H9 (cell line): ENCODE measurements at regions not wholly inside any gene's neighbourhood (a gene's known extent, or its start where the extent isn't known, plus 50 kb on each side); places are given as distances from the start of the nearest gene placed in this dataset.

Source experiments
- DNase-seq: peaks from one replicate; pipeline ENCODE4 v3.0.0-alpha.2; 2017
- H2AFZ ChIP-seq: one replicate; pipeline ENCODE4 v1.6.1; 2013; ENCODE audit warnings: mild to moderate bottlenecking, low read length, control low read depth, moderate library complexity
- H2AK5ac ChIP-seq: 2 replicates; pipeline ENCODE4 v1.6.1; 2013; ENCODE audit warnings: low read length, control low read depth, mixed read lengths; ENCODE audit not compliant: insufficient read length
- H2BK120ac ChIP-seq: one replicate; pipeline ENCODE4 v1.6.1; 2013; ENCODE audit warnings: low read depth, mild to moderate bottlenecking, low read length, control low read depth, inconsistent platforms; ENCODE audit not compliant: poor library complexity, severe bottlenecking
- H2BK12ac ChIP-seq: 2 replicates; pipeline ENCODE4 v1.6.1; 2013; ENCODE audit warnings: low read length, control low read depth, mixed read lengths, low read depth; ENCODE audit not compliant: insufficient read length
- H2BK15ac ChIP-seq: 2 replicates; pipeline ENCODE4 v1.6.1; 2013; ENCODE audit warnings: low read depth, low read length, control low read depth
- H2BK20ac ChIP-seq: one replicate; pipeline ENCODE4 v1.6.1; 2013; ENCODE audit warnings: low read depth, mild to moderate bottlenecking, low read length, control low read depth, inconsistent platforms; ENCODE audit not compliant: poor library complexity, severe bottlenecking
- H2BK5ac ChIP-seq: 2 replicates; pipeline ENCODE4 v1.6.1; 2013; ENCODE audit warnings: low read length, control low read depth, mixed read lengths; ENCODE audit not compliant: insufficient read length
- H3K14ac ChIP-seq: 2 replicates; pipeline ENCODE4 v1.6.1; 2013; ENCODE audit warnings: low read length, control low read depth; ENCODE audit not compliant: insufficient read depth
- H3K18ac ChIP-seq: 2 replicates; pipeline ENCODE4 v1.6.1; 2013; ENCODE audit warnings: low read depth, mild to moderate bottlenecking, mixed read lengths, low read length, control low read depth; ENCODE audit not compliant: insufficient read length
- H3K23ac ChIP-seq: 2 replicates; pipeline ENCODE4 v1.6.1; 2013; ENCODE audit warnings: low read length, control low read depth, mixed read lengths, low read depth; ENCODE audit not compliant: insufficient read length
- H3K23me2 ChIP-seq: 2 replicates; pipeline ENCODE4 v1.6.1; 2013; ENCODE audit warnings: low read depth, mild to moderate bottlenecking, mixed read lengths, low read length, control low read depth; ENCODE audit not compliant: insufficient read length, poor library complexity, severe bottlenecking
- H3K27ac ChIP-seq: 2 replicates; pipeline ENCODE4 v1.5.1; 2013; ENCODE audit warnings: low read length, control low read depth, mixed read lengths, low read depth; ENCODE audit not compliant: insufficient read length
- H3K27me3 ChIP-seq: 2 replicates; pipeline ENCODE4 v1.6.1; 2013; ENCODE audit warnings: low read length, control low read depth, inconsistent platforms; ENCODE audit not compliant: insufficient read depth
- H3K4ac ChIP-seq: 2 replicates; pipeline ENCODE4 v1.6.1; 2013; ENCODE audit warnings: low read depth, mild to moderate bottlenecking, control low read depth, inconsistent platforms, low read length, moderate library complexity
- H3K4me1 ChIP-seq: 2 replicates; pipeline ENCODE4 v1.6.1; 2013; ENCODE audit warnings: low read length, control low read depth, inconsistent platforms; ENCODE audit not compliant: insufficient read depth
- H3K4me2 ChIP-seq: 2 replicates; pipeline ENCODE4 v1.6.1; 2013; ENCODE audit warnings: low read length, control low read depth, mixed read lengths; ENCODE audit not compliant: insufficient read length, insufficient read depth
- H3K56ac ChIP-seq: 2 replicates; pipeline ENCODE4 v1.6.1; 2013; ENCODE audit warnings: low read depth, mild to moderate bottlenecking, mixed read lengths, low read length, control low read depth; ENCODE audit not compliant: insufficient read length
- H3K79me1 ChIP-seq: 2 replicates; pipeline ENCODE4 v1.6.1; 2013; ENCODE audit warnings: low read depth, mild to moderate bottlenecking, moderate library complexity, low read length, control low read depth, inconsistent platforms; ENCODE audit not compliant: insufficient read depth, poor library complexity, severe bottlenecking
- H3K79me2 ChIP-seq: 2 replicates; pipeline ENCODE4 v1.6.1; 2013; ENCODE audit warnings: low read length, control low read depth, inconsistent platforms; ENCODE audit not compliant: insufficient read depth
- H3K9ac ChIP-seq: 2 replicates; pipeline ENCODE4 v1.6.1; 2013; ENCODE audit warnings: low read length, control low read depth, mixed read lengths; ENCODE audit not compliant: insufficient read length; ENCODE audit errors: extremely low read depth
- H3K9me3 ChIP-seq: one replicate; pipeline ENCODE4 v1.6.1; 2013; ENCODE audit warnings: low read depth, low read length, inconsistent platforms; ENCODE audit not compliant: control insufficient read depth
- H3T11ph ChIP-seq: one replicate; pipeline ENCODE4 v1.6.1; 2013; ENCODE audit warnings: mild to moderate bottlenecking, low read length, control low read depth, inconsistent platforms
- H4K20me1 ChIP-seq: one replicate; pipeline ENCODE4 v1.6.1; 2013; ENCODE audit not compliant: control insufficient read depth, insufficient read length, insufficient read depth
- H4K5ac ChIP-seq: 2 replicates; pipeline ENCODE4 v1.6.1; 2013; ENCODE audit warnings: low read depth, mild to moderate bottlenecking, mixed read lengths, low read length, control low read depth; ENCODE audit not compliant: insufficient read length
- H4K8ac ChIP-seq: replicated peaks from 2 replicates; pipeline ENCODE4 v1.6.1; 2013; ENCODE audit warnings: low read length, control low read depth, mixed read lengths, low read depth; ENCODE audit not compliant: insufficient read length
- H4K91ac ChIP-seq: 2 replicates; pipeline ENCODE4 v1.6.1; 2013; ENCODE audit warnings: low read depth, mild to moderate bottlenecking, moderate library complexity, mixed read lengths, low read length, control low read depth; ENCODE audit not compliant: insufficient read length
- H3K27ac Mint-ChIP-seq, 3 experiments: 2 replicates in 2 of 3; 3 replicates in 1 of 3; pipeline ENCODE4 v1.8.0; 2020 to 2021; ENCODE audit warnings: mixed read lengths in 3 of 3, mild to moderate bottlenecking in 1 of 3, moderate library complexity in 1 of 3
- H3K27me3 Mint-ChIP-seq: 2 replicates; pipeline ENCODE4 v1.8.0; 2021; ENCODE audit warnings: low read depth, mild to moderate bottlenecking, moderate library complexity, mixed read lengths
- H3K36me3 Mint-ChIP-seq, 3 experiments: 2 replicates in 2 of 3; 3 replicates in 1 of 3; pipeline ENCODE4 v1.8.0; 2020 to 2021; ENCODE audit warnings: low read depth in 3 of 3, mixed read lengths in 3 of 3; ENCODE audit not compliant: insufficient read depth in 1 of 3
- H3K4me1 Mint-ChIP-seq, 2 experiments: 2 replicates each; pipeline ENCODE4 v1.8.0; 2020; ENCODE audit warnings: mixed read lengths in 2 of 2
- H3K4me3 Mint-ChIP-seq, 2 experiments: 2 replicates in 1 of 2; 3 replicates in 1 of 2; pipeline ENCODE4 v1.8.0; 2020 to 2021; ENCODE audit warnings: mild to moderate bottlenecking in 2 of 2, mixed read lengths in 2 of 2, moderate library complexity in 1 of 2
- H3K9me3 Mint-ChIP-seq, 2 experiments: 2 replicates in 1 of 2; 3 replicates in 1 of 2; pipeline ENCODE4 v1.8.0; 2020; ENCODE audit warnings: mild to moderate bottlenecking in 2 of 2, mixed read lengths in 2 of 2, moderate library complexity in 1 of 2
- CTCF ChIP-seq: fragments of 200-600 bp; sonication (generic); conservative IDR thresholded peaks from 3 replicates; pipeline ENCODE4 v1.8.0; 2021; ENCODE audit warnings: antibody characterized with exemption, mild to moderate bottlenecking

GRCh38 chr3:80472459-80472858 is 704.7 kb upstream of the ROBO1 start:
- Histone ChIP-seq H2BK20ac (no peak overlapping the region), H2BK15ac (no peak overlapping the region; the same call in 1 of the 2 replicates), H3K18ac (no peak overlapping the region), H3K4me1 (no peaks in the 10 kb centered on the region), H2AK5ac (no peak overlapping the region), H3K27me3 (no peaks in the 10 kb centered on the region), H2BK120ac (no peak overlapping the region), H4K91ac (no peak overlapping the region), H3K9me3 (no peaks in the 10 kb centered on the region), H4K8ac (no peak overlapping the region), H3K27ac (no peak overlapping the region), H3K23me2 (no peaks in the 10 kb centered on the region), H3K79me2 (no peaks in the 10 kb centered on the region), H2AFZ (no peak overlapping the region), H2BK12ac (no peak overlapping the region), H3K23ac (no peak overlapping the region), H3K79me1 (no peaks in the 10 kb centered on the region), H2BK5ac (no peak overlapping the region), H3K14ac (no peak overlapping the region), H3T11ph (no peak overlapping the region), H3K9ac (no peak overlapping the region), H4K20me1 (no peaks in the 10 kb centered on the region), H3K4me2 (no peak overlapping the region), H4K5ac (no peak overlapping the region), H3K4ac (no peak overlapping the region), H3K56ac (no peak overlapping the region)
- Mint-ChIP-seq H3K27me3 (no peaks in the 10 kb centered on the region), H3K9me3 (peaks cover 0 to 2% of the 10 kb centered on the region in 2 experiments; a peak in 1 of 5 replicates), H3K4me3 (no peak overlapping the region), H3K4me1 (peaks cover 0 to 5% of the 10 kb centered on the region in 2 experiments; a peak in 2 of 4 replicates), H3K27ac (no peak overlapping the region), H3K36me3 (peaks cover 0 to 2% (median 2%) of the 10 kb centered on the region in 3 experiments; a peak in 2 of 7 replicates)
- no peak for DNase-seq
- no peak for TF ChIP-seq CTCF
